CD14-positive monocyte (primary cell): ENCODE measurements at regions not wholly inside any gene's neighbourhood (a gene's known extent, or its start where the extent isn't known, plus 50 kb on each side); places are given as distances from the start of the nearest gene placed in this dataset.

Source experiments
- DNase-seq, 3 donors: peaks; one replicate each; pipeline ENCODE4 v3.0.0-alpha.2; 2011 to 2022
- H2AFZ ChIP-seq: 2 replicates; pipeline ENCODE4 v1.6.0; 2012; ENCODE audit warnings: mild to moderate bottlenecking, low read depth, low read length, inconsistent platforms; ENCODE audit not compliant: insufficient read depth, poor library complexity, severe bottlenecking
- H3K27ac ChIP-seq, 2 donors: 1 replicate in 1 of 2; 2 replicates in 1 of 2; pipeline ENCODE4 v1.5.1; 2012 to 2013; ENCODE audit warnings: low read length in 2 of 2, control low read depth in 1 of 2, inconsistent platforms in 1 of 2, low read depth in 1 of 2, mild to moderate bottlenecking in 1 of 2
- H3K27me3 ChIP-seq, 2 donors: one replicate each; pipeline versions ENCODE4 v1.6.0 to v1.6.1; 2011 to 2013; ENCODE audit warnings: low read length in 2 of 2; ENCODE audit not compliant: control insufficient read depth in 2 of 2, insufficient read depth in 2 of 2
- H3K36me3 ChIP-seq, 2 donors: replicated peaks in 1 of 2; 1 replicate in 1 of 2; 2 replicates in 1 of 2; pipeline versions ENCODE4 v1.5.1 to v1.6.1; 2012 to 2013; ENCODE audit warnings: low read length in 2 of 2, control low read depth in 1 of 2, inconsistent platforms in 1 of 2, mild to moderate bottlenecking in 1 of 2; ENCODE audit not compliant: insufficient read depth in 2 of 2, control insufficient read depth in 1 of 2
- H3K4me1 ChIP-seq, 2 donors: 1 replicate in 1 of 2; 2 replicates in 1 of 2; pipeline versions ENCODE4 v1.5.1 to v1.6.1; 2012 to 2013; ENCODE audit warnings: low read length in 2 of 2, control low read depth in 1 of 2, inconsistent platforms in 1 of 2, mild to moderate bottlenecking in 1 of 2, moderate library complexity in 1 of 2; ENCODE audit not compliant: insufficient read depth in 2 of 2, control insufficient read depth in 1 of 2
- H3K4me2 ChIP-seq: replicated peaks from 2 replicates; pipeline ENCODE3; 2012; ENCODE audit warnings: low read length, moderate library complexity, mild to moderate bottlenecking; ENCODE audit not compliant: poor library complexity, severe bottlenecking; ENCODE audit errors: extremely low read depth
- H3K4me3 ChIP-seq, 3 experiments: fragments of 200-600 bp in 1 of 3; sonication (generic) in 1 of 3; replicated peaks in 1 of 3; 1 replicate in 2 of 3; 2 replicates in 1 of 3; pipeline ENCODE4 v1.5.1; 2011 to 2013; ENCODE audit warnings: low read length in 3 of 3, mild to moderate bottlenecking in 3 of 3, control low read depth in 2 of 3, low read depth in 2 of 3, inconsistent platforms in 1 of 3, moderate library complexity in 1 of 3
- H3K79me2 ChIP-seq: 2 replicates; pipeline ENCODE4 v1.6.0; 2012; ENCODE audit warnings: mild to moderate bottlenecking, control low read depth, inconsistent platforms, low read length, moderate library complexity; ENCODE audit not compliant: insufficient read depth
- H3K9ac ChIP-seq: 2 replicates; pipeline ENCODE4 v1.6.0; 2017; ENCODE audit warnings: low read length, mild to moderate bottlenecking; ENCODE audit not compliant: insufficient read depth, poor library complexity, severe bottlenecking
- H3K9me3 ChIP-seq, 2 donors: replicated peaks in 1 of 2; 1 replicate in 1 of 2; 2 replicates in 1 of 2; pipeline versions ENCODE4 v1.5.1 to v1.6.1; 2012 to 2013; ENCODE audit warnings: low read length in 2 of 2, control low read depth in 1 of 2; ENCODE audit not compliant: control insufficient read depth in 1 of 2, insufficient read depth in 1 of 2
- H4K20me1 ChIP-seq: 2 replicates; pipeline ENCODE4 v1.6.0; 2012; ENCODE audit warnings: mild to moderate bottlenecking, low read length, control low read depth, moderate library complexity; ENCODE audit not compliant: insufficient read depth
- H3K27ac Mint-ChIP-seq, 7 donors: one replicate each; pipeline ENCODE4 v1.8.0; 2020; ENCODE audit warnings: mild to moderate bottlenecking in 7 of 7, mixed read lengths in 7 of 7, moderate library complexity in 6 of 7, inconsistent platforms in 2 of 7
- H3K27me3 Mint-ChIP-seq, 3 donors: one replicate each; pipeline ENCODE4 v1.8.0; 2021 to 2022; ENCODE audit warnings: low read depth in 3 of 3, mild to moderate bottlenecking in 3 of 3, mixed read lengths in 3 of 3, moderate library complexity in 3 of 3, inconsistent platforms in 1 of 3
- H3K36me3 Mint-ChIP-seq, 2 donors: one replicate each; pipeline ENCODE4 v1.8.0; 2020; ENCODE audit warnings: mixed read lengths in 2 of 2, inconsistent platforms in 1 of 2, mild to moderate bottlenecking in 1 of 2
- H3K4me1 Mint-ChIP-seq: one replicate; pipeline ENCODE4 v1.8.0; 2020; ENCODE audit warnings: mild to moderate bottlenecking, mixed read lengths
- H3K4me3 Mint-ChIP-seq, 2 donors: one replicate each; pipeline ENCODE4 v1.8.0; 2020; ENCODE audit warnings: mild to moderate bottlenecking in 2 of 2, mixed read lengths in 2 of 2, moderate library complexity in 1 of 2
- H3K9me3 Mint-ChIP-seq, 7 donors: one replicate each; pipeline ENCODE4 v1.8.0; 2020 to 2022; ENCODE audit warnings: mixed read lengths in 7 of 7, mild to moderate bottlenecking in 6 of 7, moderate library complexity in 6 of 7, inconsistent platforms in 2 of 7
- WGBS: methylation state at CpG from one replicate; pipeline ENCODE4 v1.1.5; 2013; ENCODE audit warnings: missing lambda C conversion rate; ENCODE audit not compliant: insufficient coverage; 5-methylcytosine and 5-hydroxymethylcytosine counted together
- intact Hi-C, 2 donors: fragments of 100-400 bp; cut with micrococcal nuclease; formaldehyde crosslinking; loops; one replicate each; pipeline versions ENCODE4 v1.15.0 to v1.15.1; 2023
- TF ChIP-seq, protein P1 (sequence below): fragments of 200-600 bp; IDR thresholded peaks from one replicate; pipeline ENCODE4 v1.8.0; 2022; ENCODE audit warnings: antibody characterized with exemption, mild to moderate bottlenecking

DNA sequence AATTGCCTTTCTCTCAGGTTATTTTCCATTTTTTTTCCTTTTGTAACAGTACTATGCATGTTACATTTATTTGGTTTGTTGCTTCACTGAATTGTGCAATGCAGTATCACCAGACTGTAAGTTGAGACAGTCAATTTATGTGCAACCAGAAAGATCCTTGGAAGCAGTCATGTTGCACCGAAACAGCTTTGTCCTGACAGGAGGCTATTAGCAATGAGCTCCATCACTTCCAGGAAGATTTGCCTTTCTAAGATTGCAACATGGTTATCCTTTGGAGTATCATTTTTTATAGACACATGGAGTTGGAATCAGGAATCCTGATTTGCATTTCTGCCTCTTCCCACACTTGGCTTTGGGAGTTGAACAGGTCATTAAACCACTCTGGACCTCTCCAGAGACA, 84.5 kb upstream of the ST6GALNAC5 start:
- 100% methylated on average over 1 of the region's 1 CpG for WGBS
- Mint-ChIP-seq H3K36me3 (no peaks in the 10 kb centered on the region), H3K9me3 (peaks cover 0 to 5% (median 1%) of the 10 kb centered on the region in 7 donors), H3K27ac (no peak overlapping the region), H3K4me1 (no peaks in the 10 kb centered on the region), H3K4me3 (no peak overlapping the region), H3K27me3 (peaks cover 0 to 6% (median 0%) of the 10 kb centered on the region in 3 donors)
- H3K4me3 ChIP-seq = no peak overlapping the region
- no peak overlapping the region for H2AFZ ChIP-seq
- H3K4me1 ChIP-seq = no peaks in the 10 kb centered on the region
- H3K79me2 ChIP-seq = no peaks in the 10 kb centered on the region
- no peak overlapping the region for H3K27ac ChIP-seq
- intact Hi-C loops = no loop called here
- DNase-seq = no peak
- no peak overlapping the region for H3K4me2 ChIP-seq
- H4K20me1 ChIP-seq = no peaks in the 10 kb centered on the region
- H3K27me3 ChIP-seq = no peaks in the 10 kb centered on the region
- no peaks in the 10 kb centered on the region for H3K36me3 ChIP-seq
- no peak overlapping the region for H3K9ac ChIP-seq
- H3K9me3 ChIP-seq = peaks cover 0 to under 1% of the 10 kb centered on the region in 2 donors
- TF ChIP-seq, protein P1, sequence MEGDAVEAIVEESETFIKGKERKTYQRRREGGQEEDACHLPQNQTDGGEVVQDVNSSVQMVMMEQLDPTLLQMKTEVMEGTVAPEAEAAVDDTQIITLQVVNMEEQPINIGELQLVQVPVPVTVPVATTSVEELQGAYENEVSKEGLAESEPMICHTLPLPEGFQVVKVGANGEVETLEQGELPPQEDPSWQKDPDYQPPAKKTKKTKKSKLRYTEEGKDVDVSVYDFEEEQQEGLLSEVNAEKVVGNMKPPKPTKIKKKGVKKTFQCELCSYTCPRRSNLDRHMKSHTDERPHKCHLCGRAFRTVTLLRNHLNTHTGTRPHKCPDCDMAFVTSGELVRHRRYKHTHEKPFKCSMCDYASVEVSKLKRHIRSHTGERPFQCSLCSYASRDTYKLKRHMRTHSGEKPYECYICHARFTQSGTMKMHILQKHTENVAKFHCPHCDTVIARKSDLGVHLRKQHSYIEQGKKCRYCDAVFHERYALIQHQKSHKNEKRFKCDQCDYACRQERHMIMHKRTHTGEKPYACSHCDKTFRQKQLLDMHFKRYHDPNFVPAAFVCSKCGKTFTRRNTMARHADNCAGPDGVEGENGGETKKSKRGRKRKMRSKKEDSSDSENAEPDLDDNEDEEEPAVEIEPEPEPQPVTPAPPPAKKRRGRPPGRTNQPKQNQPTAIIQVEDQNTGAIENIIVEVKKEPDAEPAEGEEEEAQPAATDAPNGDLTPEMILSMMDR = no peak

DNA sequence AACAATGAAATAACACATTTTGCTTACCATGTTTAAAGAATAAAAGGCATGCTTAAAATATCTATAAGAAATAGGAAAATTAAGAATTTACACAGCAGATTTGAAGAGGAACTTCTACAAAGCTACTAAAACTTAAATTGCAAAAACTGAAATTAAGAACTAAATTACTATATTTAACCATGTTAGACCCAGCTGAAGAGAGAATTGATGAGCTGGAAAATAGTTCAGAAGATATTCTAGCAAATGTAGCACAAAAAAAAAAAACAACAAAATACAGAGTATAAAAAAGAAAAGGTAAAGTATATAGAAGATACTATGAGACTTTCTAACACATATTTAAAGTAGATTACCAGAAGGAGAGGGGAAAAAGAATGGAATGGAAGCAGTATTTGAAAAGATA, 82.8 kb upstream of the ST6GALNAC5 start:
- Histone ChIP-seq H3K27me3 (no peaks in the 10 kb centered on the region), H3K9me3 (peaks cover 0 to 2% of the 10 kb centered on the region in 2 donors), H3K4me3 (no peak overlapping the region), H2AFZ (no peak overlapping the region), H3K79me2 (no peaks in the 10 kb centered on the region), H3K4me1 (no peaks in the 10 kb centered on the region), H3K36me3 (no peaks in the 10 kb centered on the region), H3K4me2 (no peak overlapping the region), H4K20me1 (no peaks in the 10 kb centered on the region), H3K9ac (no peak overlapping the region), H3K27ac (no peak overlapping the region)
- H3K4me1 Mint-ChIP-seq = no peaks in the 10 kb centered on the region
- H3K9me3 Mint-ChIP-seq = peaks cover 0 to 5% (median 1%) of the 10 kb centered on the region in 7 donors
- H3K27me3 Mint-ChIP-seq = peaks cover 0 to 6% (median 0%) of the 10 kb centered on the region in 3 donors
- no peak overlapping the region for H3K27ac Mint-ChIP-seq
- TF ChIP-seq, protein P1 = no peak
- intact Hi-C loops = no loop called here
- no peak for DNase-seq
- no peaks in the 10 kb centered on the region for H3K36me3 Mint-ChIP-seq
- no peak overlapping the region for H3K4me3 Mint-ChIP-seq
